HFFc6 (cell line): ENCODE measurements at regions not wholly inside any gene's neighbourhood (a gene's known extent, or its start where the extent isn't known, plus 50 kb on each side); places are given as distances from the start of the nearest gene placed in this dataset.

Source experiments
- DNase-seq: peaks from one replicate; pipeline ENCODE4 v3.0.0-alpha.2; 2018
- H3K27ac Mint-ChIP-seq: 2 replicates; pipeline ENCODE4 v1.8.0; 2020; ENCODE audit warnings: mild to moderate bottlenecking, mixed read lengths
- H3K27me3 Mint-ChIP-seq: 2 replicates; pipeline ENCODE4 v1.8.0; 2021; ENCODE audit warnings: mild to moderate bottlenecking, moderate library complexity, mixed read lengths; ENCODE audit not compliant: insufficient read depth
- H3K36me3 Mint-ChIP-seq: 2 replicates; pipeline ENCODE4 v1.8.0; 2021; ENCODE audit warnings: low read depth, mixed read lengths
- H3K4me1 Mint-ChIP-seq: 2 replicates; pipeline ENCODE4 v1.8.0; 2020; ENCODE audit warnings: low read depth, mixed read lengths
- H3K4me3 Mint-ChIP-seq: 2 replicates; pipeline ENCODE4 v1.8.0; 2020; ENCODE audit warnings: mild to moderate bottlenecking, moderate library complexity, mixed read lengths
- H3K9me3 Mint-ChIP-seq: 2 replicates; pipeline ENCODE4 v1.8.0; 2020; ENCODE audit warnings: mild to moderate bottlenecking, mixed read lengths
- CTCF ChIP-seq: fragments of 200-600 bp; sonication (generic); IDR thresholded peaks from 2 replicates; pipeline ENCODE4 v1.5.0; 2021; ENCODE audit warnings: antibody characterized with exemption, mild to moderate bottlenecking

GRCh38 chr5:7209658-7210057, 186.3 kb upstream of the ADCY2 start:
- no peak for TF ChIP-seq CTCF
- no peak for DNase-seq
- H3K4me1 Mint-ChIP-seq, result no peaks in the 10 kb centered on the region
- H3K27me3 Mint-ChIP-seq, result peaks cover 1% of the 10 kb centered on the region; the same call in 1 of the 2 replicates
- H3K9me3 Mint-ChIP-seq, result peaks cover 54% of the 10 kb centered on the region
- H3K27ac Mint-ChIP-seq, result no peak overlapping the region
- H3K36me3 Mint-ChIP-seq, result no peaks in the 10 kb centered on the region
- no peak overlapping the region for H3K4me3 Mint-ChIP-seq

GRCh38 chr5:7210549-7210948, 185.4 kb upstream of the ADCY2 start:
- no peaks in the 10 kb centered on the region for H3K36me3 Mint-ChIP-seq
- no peak overlapping the region for H3K4me3 Mint-ChIP-seq
- peaks cover 45% of the 10 kb centered on the region for H3K9me3 Mint-ChIP-seq
- no peak overlapping the region for H3K27ac Mint-ChIP-seq
- no peaks in the 10 kb centered on the region for H3K4me1 Mint-ChIP-seq
- DNase-seq, result no peak
- H3K27me3 Mint-ChIP-seq, result peaks cover 1% of the 10 kb centered on the region; the same call in 1 of the 2 replicates
- TF ChIP-seq CTCF, result no peak

- Mint-ChIP-seq H3K27me3 (peaks cover 1% of the 10 kb centered on the region; the same call in 1 of the 2 replicates), H3K4me3 (no peak overlapping the region), H3K27ac (no peak overlapping the region), H3K9me3 (peaks cover 39% of the 10 kb centered on the region), H3K36me3 (no peaks in the 10 kb centered on the region), H3K4me1 (no peaks in the 10 kb centered on the region)
- TF ChIP-seq CTCF, result no peak
- DNase-seq, result no peak
Observed at GRCh38 chr5:7213525-7213924, 182.4 kb upstream of the ADCY2 start.

GRCh38 chr5:7214906-7215416, 181.0 kb upstream of the ADCY2 start:
- Mint-ChIP-seq H3K9me3 (peaks cover 32% of the 10 kb centered on the region), H3K27ac (no peak overlapping the region), H3K27me3 (no peaks in the 10 kb centered on the region), H3K36me3 (no peaks in the 10 kb centered on the region), H3K4me3 (no peak overlapping the region), H3K4me1 (no peaks in the 10 kb centered on the region)
- TF ChIP-seq CTCF, result no peak
- no peak for DNase-seq

- no peak for TF ChIP-seq CTCF
- no peak overlapping the region for H3K4me3 Mint-ChIP-seq
- H3K9me3 Mint-ChIP-seq, result peaks cover 36% of the 10 kb centered on the region
- H3K27ac Mint-ChIP-seq, result no peak overlapping the region
- no peaks in the 10 kb centered on the region for H3K36me3 Mint-ChIP-seq
- DNase-seq, result no peak
- H3K4me1 Mint-ChIP-seq, result no peaks in the 10 kb centered on the region
- H3K27me3 Mint-ChIP-seq, result no peaks in the 10 kb centered on the region
Observed at GRCh38 chr5:7218141-7218540, 177.8 kb upstream of the ADCY2 start.

GRCh38 chr5:7220156-7220555, 175.8 kb upstream of the ADCY2 start:
- DNase-seq, result no peak
- Mint-ChIP-seq H3K27me3 (no peaks in the 10 kb centered on the region), H3K36me3 (no peaks in the 10 kb centered on the region), H3K4me1 (no peaks in the 10 kb centered on the region), H3K27ac (no peak overlapping the region), H3K9me3 (peaks cover 38% of the 10 kb centered on the region), H3K4me3 (no peak overlapping the region)
- no peak for TF ChIP-seq CTCF
